Fibroblast of villous mesenchyme (primary cell): ENCODE measurements at regions not wholly inside any gene's neighbourhood (a gene's known extent, or its start where the extent isn't known, plus 50 kb on each side); places are given as distances from the start of the nearest gene placed in this dataset. TPM values are rescaled to one million over a fixed set of nuclear protein-coding genes. Genes with fewer than 3 reads are reported as not detected.
A peak's percentile ranks its signal among the peaks of the same experiment; 100 is the strongest.

ENCODE experiments used
- DNase-seq: peaks from one replicate; pipeline ENCODE4 v3.0.0-alpha.2; 2010; ENCODE audit warnings: low read depth
- H3K4me3 ChIP-seq: 2 replicates; pipeline ENCODE4 v1.5.1; 2011; ENCODE audit warnings: low read depth, mild to moderate bottlenecking, low read length
- CTCF ChIP-seq: IDR thresholded peaks from 2 replicates; pipeline ENCODE4 v1.5.1; 2012; ENCODE audit warnings: low read depth, mild to moderate bottlenecking, low read length; ENCODE audit not compliant: insufficient read depth
- small RNA-seq: library from RNA; depleted of rRNA; stranded (forward); fragments of <200 nt; gene quantifications from one replicate; pipeline ENCODE3, GENCODE V24; 2012

GRCh38 chr1:199955235-199955634 is 72.3 kb upstream of the NR5A2 start:
- no peak for TF ChIP-seq CTCF
- H3K4me3 ChIP-seq: no peak overlapping the region
- no peak for DNase-seq

DNA sequence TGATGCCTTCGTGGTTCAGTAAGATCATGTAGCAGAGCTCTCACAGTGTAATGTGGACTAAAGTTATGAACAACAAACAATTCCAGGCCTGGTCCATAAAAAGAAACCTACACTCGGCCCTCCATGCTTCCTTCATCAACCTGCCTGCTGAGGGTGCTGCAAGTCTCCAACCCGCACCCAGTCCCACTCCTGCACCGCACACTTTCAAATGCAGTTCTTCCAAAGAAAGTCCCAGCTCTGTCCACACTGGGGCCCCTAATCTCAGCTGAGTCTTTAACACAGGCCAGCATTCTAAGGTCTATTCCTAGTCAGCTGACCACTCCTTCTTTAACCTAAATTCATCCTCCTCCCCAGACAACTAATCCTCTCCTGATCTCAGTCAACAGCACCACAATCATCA is 71.5 kb upstream of the NR5A2 start:
- no peak for DNase-seq
- no peak overlapping the region for H3K4me3 ChIP-seq
- no peak for TF ChIP-seq CTCF

DNA sequence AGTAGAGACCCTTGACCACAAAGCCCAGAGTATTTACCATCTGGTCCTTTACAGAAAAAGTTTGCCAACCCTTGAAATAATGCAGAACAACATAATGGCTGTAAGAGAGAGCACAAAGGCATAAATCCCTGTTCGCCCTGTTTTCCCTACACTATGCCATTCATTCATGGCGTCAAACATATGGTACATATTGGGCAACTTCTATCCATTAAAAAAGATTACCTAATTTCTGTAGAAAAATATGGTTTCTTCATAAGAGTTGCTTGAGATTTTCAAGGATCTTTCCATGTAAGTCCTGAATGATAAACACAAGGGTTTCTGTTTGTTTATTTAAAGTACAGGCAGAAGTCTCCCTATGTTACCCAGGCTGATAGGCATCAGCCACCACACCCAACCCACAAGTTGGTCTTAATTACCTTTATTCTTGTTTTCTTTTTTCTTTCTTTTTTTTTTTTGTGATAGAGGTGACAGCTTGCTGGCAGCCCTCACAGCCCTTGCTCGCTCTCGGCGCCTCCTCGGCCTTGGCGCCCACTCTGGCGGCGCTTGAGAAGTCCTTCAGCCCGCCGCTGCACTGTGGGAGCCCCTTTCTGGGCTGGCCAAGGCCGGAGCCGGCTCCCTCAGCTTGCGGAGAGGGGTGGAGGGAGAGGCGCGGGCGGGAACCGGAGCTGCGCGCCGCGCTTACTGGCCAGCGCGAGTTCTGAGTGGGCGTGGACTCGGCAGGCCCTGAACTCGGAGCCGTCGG is 68.3 kb upstream of the NR5A2 start:
- DNase-seq: peak; percentile 49
- no peak overlapping the region for H3K4me3 ChIP-seq
- no peak for TF ChIP-seq CTCF

DNA sequence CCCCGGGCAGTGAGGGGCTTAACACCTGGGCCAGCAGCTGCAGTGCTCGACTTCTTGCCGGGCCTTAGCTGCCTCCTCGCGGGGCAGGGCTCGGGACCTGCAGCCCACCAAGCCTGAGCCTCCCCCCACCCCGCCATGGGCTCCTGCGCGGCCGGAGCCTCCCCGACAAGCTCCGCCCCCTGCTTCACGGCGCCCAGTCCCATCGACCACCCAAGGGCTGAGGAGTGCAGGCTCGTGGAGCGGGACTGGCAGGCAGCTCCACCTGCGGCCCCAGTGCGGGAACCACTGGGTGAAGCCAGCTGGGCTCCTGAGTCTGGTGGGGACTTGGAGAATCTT is 67.8 kb upstream of the NR5A2 start:
- TF ChIP-seq CTCF: no peak
- DNase-seq: no peak
- H3K4me3 ChIP-seq: no peak overlapping the region

DNA sequence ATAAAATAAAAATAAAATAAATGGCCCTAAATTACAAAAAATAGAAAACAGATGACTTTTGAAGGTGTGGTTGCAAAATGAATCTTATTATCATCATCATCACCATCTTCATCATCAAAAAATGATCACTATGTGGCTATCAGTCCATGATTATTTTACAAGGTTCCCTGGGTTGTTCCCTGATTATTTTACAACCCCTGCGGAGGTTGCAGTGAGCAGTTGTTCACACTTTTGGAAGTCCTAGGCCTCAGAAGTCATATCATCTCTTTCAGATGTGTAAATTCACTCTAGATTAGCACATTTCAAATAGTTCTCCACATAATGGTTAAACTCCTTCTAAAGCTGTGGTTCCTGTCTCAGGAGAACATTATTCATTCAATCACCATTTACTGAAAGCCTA is 57.4 kb upstream of the NR5A2 start:
- no peak for DNase-seq
- TF ChIP-seq CTCF: no peak
- H3K4me3 ChIP-seq: no peak overlapping the region

- H3K4me3 ChIP-seq: no peak overlapping the region
- no peak for TF ChIP-seq CTCF
- peak; percentile 47 for DNase-seq
Observed at GRCh38 chr1:199976496-199977144, 50.9 kb upstream of the NR5A2 start.

Small RNA genes in the stretch of these regions (small RNA-seq; reads per million reads assigned to genes)
- gene MIR181A1: 622 reads per million, percentile 99 among the genes with 10 or more reads in this experiment
- 62.3 reads per million, percentile 96 among the genes with 10 or more reads in this experiment for gene MIR181B1
- gene RNU6-778P: not detected
